Pons (tissue), 1 donor: ENCODE measurements at regions not wholly inside any gene's neighbourhood (a gene's known extent, or its start where the extent isn't known, plus 50 kb on each side); places are given as distances from the start of the nearest gene placed in this dataset.

Source experiments
- DNase-seq: peaks from one replicate; pipeline ENCODE4 v3.0.0-alpha.2; 2016; ENCODE audit warnings: low spot score

DNA sequence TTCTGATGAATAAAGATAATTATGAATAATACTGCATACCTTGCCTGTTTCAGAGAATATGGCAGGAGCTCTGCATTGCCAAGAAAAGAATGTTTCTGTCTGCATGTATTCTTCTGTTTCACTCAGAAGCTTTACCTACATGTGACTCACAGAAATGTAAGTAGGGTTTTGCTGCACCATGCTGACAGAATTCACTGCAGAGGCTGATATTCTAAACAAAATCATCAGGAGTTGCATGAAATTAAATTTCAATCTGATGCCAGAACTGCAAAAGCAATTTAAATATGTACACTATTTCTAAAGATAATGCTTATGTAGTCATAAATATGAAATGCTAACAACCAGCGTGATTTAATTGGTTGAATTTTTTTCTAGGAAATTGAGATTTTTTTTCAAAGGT lies 332.8 kb upstream of the FSHR start:
- no peak for DNase-seq

GRCh38 chr2:49480520-49480919 lies 326.2 kb upstream of the FSHR start:
- DNase-seq, result no peak

DNA sequence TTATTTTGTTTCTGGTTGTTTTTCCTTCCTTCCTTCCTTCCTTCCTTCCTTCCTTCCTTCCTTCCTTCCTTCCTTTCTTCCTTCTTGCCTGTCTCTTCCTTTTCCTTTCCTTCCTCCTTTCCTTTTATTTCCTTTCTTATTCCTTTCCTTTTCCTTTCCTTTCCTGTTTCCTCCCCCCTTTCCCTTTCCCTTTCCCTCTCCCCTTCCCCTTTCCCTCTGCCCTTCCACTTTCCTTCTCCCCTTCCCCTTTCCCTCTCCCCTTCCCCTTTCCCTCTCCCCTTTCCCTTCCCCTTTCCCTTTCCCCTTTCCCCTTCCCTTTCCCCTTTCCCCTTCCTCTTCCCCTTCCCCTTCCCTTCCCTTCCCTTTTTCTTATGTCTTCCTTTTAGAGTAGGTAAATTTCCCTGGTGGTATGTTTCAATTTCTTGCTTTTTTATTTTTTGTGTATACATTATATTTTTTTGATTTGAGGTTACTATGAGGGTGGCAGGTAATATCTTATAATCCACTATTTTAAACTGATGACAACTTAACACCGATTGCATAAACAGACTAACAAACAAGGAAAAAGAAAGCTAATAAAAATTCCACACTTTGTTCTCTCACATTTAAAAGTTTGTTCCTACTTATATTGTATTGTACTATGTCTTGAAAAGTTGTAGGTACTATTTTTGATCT lies 311.0 kb upstream of the FSHR start:
- DNase-seq, result no peak

DNA sequence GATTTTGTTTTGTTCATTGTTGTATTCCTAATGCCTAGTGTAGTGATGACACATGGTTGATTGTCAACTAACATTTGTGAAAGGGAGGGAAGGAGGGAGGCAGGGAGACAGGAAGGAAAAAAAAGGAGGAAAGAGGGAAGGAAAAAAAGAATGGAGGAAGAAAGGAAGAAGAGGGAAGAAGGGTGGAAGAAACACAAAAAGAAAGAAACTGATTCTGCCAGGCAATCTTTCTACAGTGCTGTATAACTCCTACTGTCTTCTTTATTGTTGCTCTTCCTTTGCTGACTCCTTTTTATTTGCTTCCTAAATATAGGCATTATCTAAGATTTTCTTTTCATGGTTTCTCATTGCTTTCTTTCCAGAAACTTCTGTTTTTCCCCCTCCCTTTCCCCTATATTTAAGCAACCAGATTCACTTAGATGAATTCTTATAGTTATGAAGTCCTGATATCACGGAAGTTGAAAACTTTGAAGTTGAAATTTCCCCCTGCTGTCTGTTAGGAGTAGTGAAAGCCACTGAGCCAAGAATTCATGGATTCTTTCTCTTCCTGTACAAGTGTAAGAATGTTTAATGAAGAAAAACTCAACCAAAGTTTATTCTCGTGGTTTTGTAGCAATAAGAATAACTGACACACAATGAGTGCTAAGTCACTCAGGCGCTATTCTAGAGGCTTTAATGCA lies 305.1 kb upstream of the FSHR start:
- DNase-seq, result no peak

GRCh38 chr2:49444005-49444404 lies 289.7 kb upstream of the FSHR start:
- DNase-seq, result no peak

- DNase-seq, result no peak
Observed at GRCh38 chr2:49426996-49427395, 272.7 kb upstream of the FSHR start.

- no peak for DNase-seq
Observed at GRCh38 chr2:49416252-49416651, 261.9 kb upstream of the FSHR start.

- no peak for DNase-seq
Observed at GRCh38 chr2:49404108-49404507, 249.8 kb upstream of the FSHR start.

GRCh38 chr2:49403637-49404036 lies 249.3 kb upstream of the FSHR start:
- DNase-seq, result no peak

DNA sequence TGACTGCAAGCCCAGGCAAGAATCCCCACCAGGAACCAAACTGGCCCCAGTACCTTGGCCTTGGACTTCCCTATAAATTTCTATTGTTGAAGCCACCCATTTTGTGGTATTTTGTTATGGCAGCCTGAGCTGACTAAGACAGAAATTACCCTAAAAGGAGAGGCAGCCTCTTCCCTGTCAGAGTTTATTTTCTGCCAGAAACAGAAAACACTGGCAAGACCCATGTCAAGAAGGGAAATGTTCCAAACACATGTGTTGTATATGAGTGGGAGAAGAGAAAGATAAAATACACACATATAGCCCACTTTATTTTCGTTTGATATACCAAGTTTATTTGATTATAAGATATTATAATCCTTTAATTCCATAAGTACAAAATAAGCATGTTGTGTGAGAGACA lies 225.1 kb upstream of the FSHR start:
- DNase-seq, result no peak

DNA sequence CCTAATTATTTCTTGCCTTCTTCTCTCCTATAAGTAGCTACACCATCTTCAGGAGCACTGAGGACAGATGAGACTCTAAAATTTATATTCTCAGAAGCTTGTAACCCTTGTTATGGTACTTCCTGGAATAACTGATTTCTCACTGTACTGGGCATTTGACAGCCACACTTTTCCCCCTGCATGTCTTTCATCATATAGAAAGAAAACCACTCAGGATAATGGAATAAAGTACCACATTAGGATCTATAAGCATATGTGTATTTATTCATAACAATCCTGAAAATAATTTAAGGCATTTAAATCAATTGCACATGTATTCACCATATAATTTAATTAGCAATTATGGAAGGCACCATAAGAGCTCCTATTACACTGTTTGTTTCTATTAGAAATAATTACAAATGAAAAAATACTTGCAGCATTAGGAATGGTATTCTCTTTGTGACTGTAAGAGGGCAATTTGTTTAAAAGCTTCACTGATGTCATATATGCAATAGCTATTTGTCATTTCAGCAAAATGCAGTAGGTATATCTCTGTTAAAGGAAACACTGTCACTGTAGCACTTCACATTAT lies 216.9 kb upstream of the FSHR start:
- DNase-seq, result no peak

- no peak for DNase-seq
Observed at GRCh38 chr2:49369650-49370049, 215.3 kb upstream of the FSHR start.

DNA sequence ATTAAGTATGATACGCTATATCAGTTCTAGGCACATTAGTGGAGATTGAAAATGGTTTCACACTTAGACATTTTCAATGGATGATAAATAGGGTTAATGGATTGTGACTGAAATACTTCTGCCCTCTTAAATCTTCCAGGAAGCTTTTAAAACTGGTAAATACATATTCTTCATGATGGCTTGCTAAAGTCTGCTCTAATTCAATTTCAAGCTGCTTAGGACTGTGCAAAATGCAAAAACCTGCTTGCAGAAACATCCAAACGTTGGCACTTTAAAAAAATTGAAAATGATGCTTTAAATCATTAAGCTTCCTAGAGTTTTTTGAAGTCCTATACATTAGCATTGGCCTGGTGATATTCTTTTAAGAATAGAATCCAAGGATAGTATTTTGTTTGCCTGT lies 214.8 kb upstream of the FSHR start:
- DNase-seq, result no peak

DNA sequence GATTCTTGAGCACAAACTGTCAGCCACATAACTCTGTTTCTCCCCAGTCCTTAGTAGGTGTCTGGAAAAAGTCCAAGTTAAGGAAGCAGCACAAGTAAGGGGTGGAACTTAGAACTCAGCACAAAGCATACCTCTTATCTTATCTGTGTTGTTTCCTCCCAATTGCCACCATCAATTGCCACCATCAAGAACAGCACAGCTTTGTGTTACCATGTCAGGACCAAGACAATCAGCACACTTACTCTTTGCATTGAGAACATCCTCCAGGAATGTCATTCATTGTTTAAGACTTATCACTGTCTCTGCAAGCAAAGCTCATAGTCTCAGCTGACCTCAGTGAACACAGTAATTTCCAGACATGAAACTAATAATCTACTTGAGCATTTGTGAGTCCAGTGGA lies 212.7 kb upstream of the FSHR start:
- no peak for DNase-seq

GRCh38 chr2:49360407-49360767 lies 206.1 kb upstream of the FSHR start:
- no peak for DNase-seq

- no peak for DNase-seq
Observed at GRCh38 chr2:49359721-49360406, 205.5 kb upstream of the FSHR start.

DNA sequence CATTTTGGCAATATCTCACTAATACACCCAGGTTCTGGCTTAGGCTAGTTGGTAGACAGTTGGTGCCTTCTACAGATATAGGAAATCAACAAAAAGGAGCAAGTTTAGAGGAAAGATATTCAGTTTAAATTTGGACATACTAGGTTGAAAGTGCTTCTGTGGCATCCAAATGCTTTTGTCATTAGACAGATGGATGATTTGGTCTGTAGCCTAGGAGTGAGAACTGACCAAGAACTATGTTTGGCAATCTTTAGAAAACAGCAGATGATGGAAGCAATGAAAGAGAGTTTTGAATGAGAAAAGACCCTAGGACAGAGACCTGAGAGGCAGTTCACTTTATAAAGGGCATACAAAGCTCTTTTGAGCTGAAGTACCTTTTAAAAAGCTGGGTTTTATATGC lies 201.3 kb upstream of the FSHR start:
- DNase-seq, result no peak

- DNase-seq, result no peak
Observed at GRCh38 chr2:49351560-49351959, 197.2 kb upstream of the FSHR start.

DNA sequence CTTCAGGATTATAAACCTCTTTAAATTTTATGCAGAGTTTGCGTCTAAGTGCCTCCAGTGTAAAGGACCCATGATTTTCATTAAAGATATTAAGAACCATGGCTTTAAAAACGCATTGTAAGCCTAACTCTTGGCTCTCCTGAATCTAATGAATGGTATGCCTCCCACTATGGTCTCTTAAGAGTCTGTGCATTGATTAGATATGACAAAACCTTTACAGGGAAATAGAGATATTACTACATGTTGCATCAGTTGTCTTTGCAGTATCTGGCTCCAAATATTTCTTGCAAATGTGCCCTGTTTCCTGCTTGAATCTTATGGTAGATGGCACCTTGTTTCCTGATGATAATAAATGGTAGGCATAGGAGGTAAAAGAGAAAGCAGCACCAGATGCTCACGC lies 189.3 kb upstream of the FSHR start:
- no peak for DNase-seq

DNA sequence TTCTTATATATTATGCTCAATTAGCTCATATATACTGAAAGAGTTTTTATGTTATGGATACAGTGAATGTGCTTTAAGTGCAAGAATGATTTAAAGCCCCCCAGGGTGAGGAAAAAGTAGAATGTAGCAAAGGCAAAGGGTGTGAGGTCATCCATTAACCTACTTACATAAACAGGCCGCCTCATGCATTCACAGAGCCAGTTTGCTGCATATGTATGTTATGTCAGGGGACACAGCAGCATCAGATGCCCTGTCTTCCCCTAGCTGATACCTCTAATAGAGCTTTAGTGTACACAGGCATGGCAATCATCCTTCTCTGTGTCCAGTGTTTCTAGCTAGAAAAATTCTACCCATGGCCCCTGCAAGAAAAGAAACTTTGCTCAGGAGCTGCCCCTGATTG lies 187.8 kb upstream of the FSHR start:
- no peak for DNase-seq

GRCh38 chr2:49335546-49335945 lies 181.2 kb upstream of the FSHR start:
- DNase-seq, result no peak

DNA sequence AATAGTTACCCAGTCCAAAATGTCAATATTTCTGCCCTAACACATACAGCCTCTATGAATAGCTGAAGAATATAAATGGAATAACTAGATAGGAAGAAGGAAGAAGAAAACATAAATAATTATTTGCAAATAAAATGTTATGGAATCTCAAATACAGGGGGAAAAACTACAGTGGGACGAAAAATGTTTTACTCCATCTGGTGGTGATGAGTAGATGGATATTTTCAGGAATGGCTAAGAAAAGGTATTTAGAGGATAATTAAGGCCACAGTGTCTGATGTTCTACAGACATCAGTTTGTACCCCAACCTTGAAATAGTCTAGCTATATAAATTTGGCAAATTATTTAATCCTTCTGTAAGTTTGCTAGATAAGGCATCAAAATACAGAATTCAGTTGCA lies 178.1 kb upstream of the FSHR start:
- no peak for DNase-seq

DNA sequence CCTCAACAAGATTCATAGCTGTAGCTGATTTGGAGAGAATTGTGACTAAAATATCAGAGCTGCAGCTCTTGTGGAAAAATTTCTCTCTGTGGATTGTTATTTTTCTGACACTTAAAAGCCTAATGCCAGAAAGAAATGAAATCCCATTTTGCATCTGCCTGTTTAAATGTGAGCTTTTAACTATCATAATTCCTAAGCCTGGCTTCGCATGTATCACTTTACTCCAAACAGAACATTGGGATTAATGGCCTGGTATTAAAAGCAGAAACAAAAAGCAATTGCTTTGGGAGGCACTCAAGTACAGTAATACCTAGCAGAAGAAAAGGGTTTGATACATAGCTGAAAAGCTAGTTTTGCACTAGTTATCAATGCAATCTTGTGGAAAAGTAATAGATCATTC lies 164.2 kb upstream of the FSHR start:
- no peak for DNase-seq
